Body of pancreas (tissue), 4 donors: ENCODE measurements at regions not wholly inside any gene's neighbourhood (a gene's known extent, or its start where the extent isn't known, plus 50 kb on each side); places are given as distances from the start of the nearest gene placed in this dataset.

Source experiments
- POLR2A ChIP-seq, 3 donors: fragments of 450-650 bp; IDR thresholded peaks; one replicate each; pipeline ENCODE4 v1.6.1; 2016; ENCODE audit warnings: antibody characterized with exemption in 3 of 3, mild to moderate bottlenecking in 2 of 3
- TF ChIP-seq, protein P1 (sequence below), 7 experiments: fragments of 450-650 bp in 4 of 7; fragments of 200-600 bp in 3 of 7; sonication (generic) in 3 of 7; IDR thresholded peaks; one replicate each; pipeline ENCODE4 v1.5.1; 2016 to 2019; ENCODE audit warnings: antibody characterized with exemption in 7 of 7

- no peak for TF ChIP-seq POLR2A (IDR thresholded peaks at IDR 0.05)
- TF ChIP-seq, protein P1, sequence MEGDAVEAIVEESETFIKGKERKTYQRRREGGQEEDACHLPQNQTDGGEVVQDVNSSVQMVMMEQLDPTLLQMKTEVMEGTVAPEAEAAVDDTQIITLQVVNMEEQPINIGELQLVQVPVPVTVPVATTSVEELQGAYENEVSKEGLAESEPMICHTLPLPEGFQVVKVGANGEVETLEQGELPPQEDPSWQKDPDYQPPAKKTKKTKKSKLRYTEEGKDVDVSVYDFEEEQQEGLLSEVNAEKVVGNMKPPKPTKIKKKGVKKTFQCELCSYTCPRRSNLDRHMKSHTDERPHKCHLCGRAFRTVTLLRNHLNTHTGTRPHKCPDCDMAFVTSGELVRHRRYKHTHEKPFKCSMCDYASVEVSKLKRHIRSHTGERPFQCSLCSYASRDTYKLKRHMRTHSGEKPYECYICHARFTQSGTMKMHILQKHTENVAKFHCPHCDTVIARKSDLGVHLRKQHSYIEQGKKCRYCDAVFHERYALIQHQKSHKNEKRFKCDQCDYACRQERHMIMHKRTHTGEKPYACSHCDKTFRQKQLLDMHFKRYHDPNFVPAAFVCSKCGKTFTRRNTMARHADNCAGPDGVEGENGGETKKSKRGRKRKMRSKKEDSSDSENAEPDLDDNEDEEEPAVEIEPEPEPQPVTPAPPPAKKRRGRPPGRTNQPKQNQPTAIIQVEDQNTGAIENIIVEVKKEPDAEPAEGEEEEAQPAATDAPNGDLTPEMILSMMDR (IDR thresholded peaks at IDR 0.05) = no peak
These were observed 658.5 kb downstream of the BNC2 start for GRCh38 chr9:16211946-16212345.
